HG03025 (cell line): ENCODE measurements at regions not wholly inside any gene's neighbourhood (a gene's known extent, or its start where the extent isn't known, plus 50 kb on each side); places are given as distances from the start of the nearest gene placed in this dataset.

Source experiments
- ATAC-seq: cut with Tn5 transposase; IDR thresholded peaks from one replicate; pipeline ENCODE4 v1.9.1; 2021; ENCODE audit warnings: mild to moderate bottlenecking, moderate library complexity; ENCODE audit not compliant: unreplicated experiment, low FRiP score

GRCh38 chr12:125300249-125300648 lies 235.0 kb downstream of the AACS start:
- ATAC-seq, result no peak

DNA sequence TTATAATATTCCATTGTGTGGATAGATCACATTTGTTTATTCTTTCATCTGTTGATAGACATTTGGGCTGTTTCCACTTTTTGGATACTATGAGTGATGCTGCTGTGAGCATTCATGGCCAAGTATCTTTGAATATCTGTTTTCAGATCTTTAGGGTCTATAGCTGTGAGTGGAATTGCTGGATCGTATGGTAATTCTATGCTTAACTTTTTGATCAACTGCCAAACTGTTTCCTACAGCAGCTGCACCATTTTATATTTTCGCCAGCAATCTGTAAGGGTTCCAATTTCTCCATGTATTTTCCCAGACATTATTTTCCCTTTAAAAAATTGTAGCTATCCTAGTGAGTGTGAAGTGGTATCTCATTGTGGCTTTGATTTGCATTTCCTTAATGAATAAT lies 238.1 kb downstream of the AACS start:
- ATAC-seq, result no peak

GRCh38 chr12:125304029-125304428 lies 238.8 kb downstream of the AACS start:
- ATAC-seq, result no peak

DNA sequence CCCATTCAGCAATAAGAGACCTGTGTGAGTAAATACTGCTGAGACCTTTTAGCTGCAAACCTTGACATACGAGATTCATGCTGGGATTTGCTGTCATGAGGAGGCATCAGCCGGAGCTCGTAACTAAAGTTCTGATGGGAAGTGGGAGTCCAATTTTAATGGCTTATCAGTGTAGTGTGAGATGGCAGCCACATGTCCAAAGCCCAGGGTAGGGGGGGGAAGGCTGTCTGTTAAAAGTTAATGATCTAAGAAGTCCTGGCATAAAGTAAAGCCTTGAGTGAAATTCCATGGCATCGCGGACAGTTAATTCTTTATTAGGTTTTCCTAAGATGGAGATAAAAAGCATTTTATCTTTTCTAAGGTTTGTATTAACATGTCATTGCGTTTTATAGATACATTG lies 240.0 kb downstream of the AACS start:
- ATAC-seq, result no peak

DNA sequence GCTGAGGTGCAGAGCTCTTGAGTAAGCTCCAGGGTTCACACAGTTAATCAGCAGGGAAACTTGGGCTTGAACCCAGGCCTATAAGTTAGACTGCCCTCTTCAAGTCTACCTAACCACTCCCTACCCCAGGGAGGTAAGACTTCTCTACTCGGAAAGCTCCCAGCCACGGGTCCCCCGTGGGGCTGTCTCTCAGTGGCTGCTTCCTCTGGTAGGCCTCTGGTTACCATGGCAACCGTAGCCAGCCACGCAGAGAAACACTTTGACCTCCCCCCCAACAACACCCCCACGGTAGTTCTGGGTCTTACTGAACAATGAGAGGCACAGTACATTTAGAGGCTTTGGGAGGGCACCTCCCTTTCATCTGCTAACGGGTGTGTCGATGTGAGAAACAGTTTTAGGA lies 245.2 kb downstream of the AACS start:
- no peak for ATAC-seq

DNA sequence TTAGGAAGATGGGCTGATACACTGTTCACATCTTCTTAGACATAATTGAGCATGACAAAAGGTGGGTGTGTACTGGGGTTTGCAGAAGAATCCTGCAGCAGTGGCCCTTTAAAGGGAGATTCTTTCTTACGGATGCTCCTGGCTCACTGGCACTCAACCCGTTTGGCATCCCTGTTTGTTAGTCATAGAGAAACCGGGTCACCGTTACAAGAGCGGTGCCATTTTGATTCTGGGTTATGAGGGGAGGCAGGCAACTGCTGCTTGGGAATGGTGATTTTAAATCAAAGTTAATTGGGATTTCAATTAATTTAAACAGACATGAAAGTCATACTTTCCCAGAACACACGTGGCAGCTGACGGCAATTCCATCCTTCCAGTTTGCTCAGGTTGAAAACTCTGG lies 245.8 kb downstream of the AACS start:
- ATAC-seq, result no peak

DNA sequence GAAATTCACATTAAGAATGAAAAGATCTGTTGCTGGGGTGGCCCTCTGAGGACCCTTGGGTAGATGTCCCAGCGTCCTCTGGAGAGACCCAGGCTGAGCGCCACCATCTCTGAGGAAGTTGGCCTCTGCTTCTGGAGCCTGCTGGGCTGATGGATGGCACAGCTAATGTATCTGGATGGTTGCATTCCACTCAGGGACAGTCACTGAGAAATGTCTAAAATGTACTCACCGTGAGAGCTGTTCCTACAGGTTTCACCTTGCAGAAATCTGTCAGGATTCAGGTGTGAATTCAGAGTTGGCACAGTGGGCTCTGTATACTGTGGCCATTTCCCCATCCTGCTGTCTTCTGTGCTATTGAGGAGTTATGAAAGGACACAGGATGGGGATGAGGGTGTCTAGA lies 247.2 kb downstream of the AACS start:
- no peak for ATAC-seq

- no peak for ATAC-seq
These were observed 249.0 kb downstream of the AACS start for GRCh38 chr12:125314051-125314755.

DNA sequence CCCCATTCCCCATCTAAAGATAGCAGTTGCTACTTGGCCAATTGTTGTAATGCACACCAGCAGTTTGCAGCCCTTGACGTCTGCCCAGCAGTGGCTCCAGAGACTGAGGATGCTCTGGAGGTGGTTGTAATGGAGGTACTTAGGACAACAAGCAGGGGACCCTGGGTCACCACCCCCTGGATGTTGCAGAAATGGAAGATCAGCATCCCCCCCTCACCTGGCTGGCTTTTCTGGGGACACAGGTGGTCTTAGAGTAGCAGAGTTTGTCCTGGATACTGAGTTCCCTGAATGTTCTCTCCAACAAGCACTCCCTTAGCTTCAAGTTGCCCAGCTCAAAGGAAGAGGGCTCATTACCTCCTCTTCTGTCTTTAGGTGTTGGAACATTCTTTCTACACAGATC lies 250.5 kb downstream of the AACS start:
- no peak for ATAC-seq

GRCh38 chr12:125320177-125320576 lies 254.9 kb downstream of the AACS start:
- no peak for ATAC-seq

DNA sequence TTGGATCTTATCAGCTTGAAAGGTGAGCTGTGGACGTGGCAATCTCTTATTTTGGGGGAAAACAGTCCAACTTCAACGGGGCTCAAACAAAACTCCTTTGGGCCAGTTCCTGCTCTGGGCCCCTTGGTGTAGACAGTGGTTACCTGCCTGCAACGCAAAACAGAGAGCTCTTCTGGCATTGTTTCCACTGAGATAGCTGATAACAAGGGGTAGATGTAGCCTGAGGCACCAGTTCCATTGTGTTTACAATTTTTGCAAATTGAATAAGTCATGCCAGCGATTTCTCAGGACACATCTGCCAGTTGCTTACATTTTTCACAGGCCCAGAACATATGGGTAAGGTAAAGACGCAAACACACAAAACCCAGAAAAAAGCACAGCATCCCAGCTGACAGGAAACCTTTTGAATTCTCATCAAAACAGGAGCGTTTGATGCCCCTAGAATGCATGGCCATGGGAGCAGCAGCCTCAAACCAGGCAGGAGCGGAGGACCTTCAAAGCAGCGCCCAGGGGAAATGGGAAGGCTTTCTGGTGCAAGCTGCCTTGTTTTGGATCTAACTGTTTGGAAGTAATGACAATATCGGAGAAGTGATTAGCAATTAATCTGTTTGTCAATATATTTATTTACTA lies 259.7 kb downstream of the AACS start:
- no peak for ATAC-seq

- ATAC-seq, result no peak
These were observed 264.2 kb downstream of the AACS start for GRCh38 chr12:125329239-125330102.

DNA sequence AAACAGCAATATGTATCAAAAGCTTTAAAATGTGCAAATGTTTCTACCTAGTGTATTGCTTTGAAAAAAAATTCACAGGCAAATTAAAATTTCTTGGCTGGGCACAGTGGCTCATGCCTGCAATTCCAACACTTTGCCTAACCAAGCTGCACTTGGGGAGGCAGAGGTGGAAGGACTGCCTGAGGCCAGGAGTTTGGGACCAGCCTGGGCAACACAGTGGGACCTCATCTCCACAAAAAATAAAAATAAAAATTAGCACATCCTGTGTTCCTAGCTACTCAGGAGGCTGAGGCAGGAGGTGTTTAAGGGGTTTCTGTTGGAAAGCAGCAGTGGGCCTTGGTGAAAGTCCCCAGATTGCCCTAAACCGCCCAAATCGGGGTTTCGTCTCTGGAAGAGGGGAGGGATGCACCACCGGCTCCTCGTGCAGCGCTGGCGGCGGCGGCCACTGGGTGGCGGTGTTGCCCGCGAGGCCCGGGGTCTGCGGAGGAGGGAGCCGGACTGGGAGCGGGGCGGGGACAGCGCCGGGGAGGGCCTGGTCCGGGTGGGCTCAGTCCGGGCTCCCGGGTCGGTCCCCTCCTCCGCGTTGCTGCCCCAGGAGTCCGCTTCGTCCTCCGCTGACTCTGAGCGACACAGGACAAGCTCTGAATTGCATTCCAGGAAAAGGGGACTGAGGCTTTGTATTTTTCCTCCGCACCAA lies 265.6 kb downstream of the AACS start:
- peak; percentile 64 for ATAC-seq

DNA sequence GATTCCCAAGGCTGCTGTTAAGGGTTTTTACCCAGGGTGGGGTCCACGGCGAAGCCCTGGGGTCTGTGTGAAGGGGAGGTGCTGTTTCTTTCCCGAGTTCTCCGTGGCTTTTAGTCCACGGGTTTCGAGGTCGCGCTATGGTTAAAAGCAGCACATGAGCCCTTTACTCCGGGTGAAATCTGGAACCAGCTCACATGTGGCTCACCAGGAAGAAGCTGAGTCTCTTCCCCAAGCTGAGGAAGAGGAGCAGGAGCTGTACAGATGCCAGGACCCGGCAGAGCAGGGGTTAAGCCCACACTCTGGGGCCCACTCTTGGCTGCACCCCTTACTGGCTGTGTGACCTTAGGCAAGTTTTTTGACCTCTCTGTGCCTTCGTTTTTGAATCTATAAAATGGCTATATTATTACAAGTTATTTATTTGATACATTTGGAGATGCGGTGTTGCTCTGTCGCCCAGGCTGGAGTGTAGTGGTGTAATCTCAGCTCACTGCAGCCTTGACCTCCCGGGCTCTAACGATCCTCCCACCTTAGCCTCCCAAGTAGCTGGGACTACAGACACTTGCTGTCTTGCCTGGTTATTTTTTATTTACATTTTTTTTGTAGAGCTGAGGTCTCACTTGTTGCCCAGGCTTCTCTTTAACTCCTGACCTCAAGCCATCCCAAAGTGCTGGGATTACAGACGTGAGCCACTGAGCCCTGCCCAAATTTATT lies 266.3 kb downstream of the AACS start:
- no peak for ATAC-seq

- no peak for ATAC-seq
These were observed 267.7 kb downstream of the AACS start for GRCh38 chr12:125332900-125333299.

DNA sequence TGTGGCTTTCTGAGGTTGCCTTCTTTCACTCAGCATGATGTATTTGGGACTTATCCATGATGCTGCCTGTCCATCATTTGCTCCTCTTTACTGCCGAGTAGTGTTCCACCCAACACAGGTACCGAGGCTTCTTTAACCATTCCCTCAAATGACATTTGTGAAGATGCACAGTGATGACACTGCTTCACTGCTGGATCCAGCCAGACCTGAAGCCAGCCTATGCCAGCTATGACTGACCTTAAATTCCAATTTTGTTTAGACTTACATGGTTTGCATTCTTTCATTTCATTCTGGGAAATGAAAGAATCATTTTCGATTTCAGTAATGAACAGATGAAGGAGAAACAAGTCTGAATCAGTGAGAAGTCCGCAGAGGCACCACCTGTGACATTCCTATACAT lies 271.0 kb downstream of the AACS start:
- ATAC-seq, result no peak

DNA sequence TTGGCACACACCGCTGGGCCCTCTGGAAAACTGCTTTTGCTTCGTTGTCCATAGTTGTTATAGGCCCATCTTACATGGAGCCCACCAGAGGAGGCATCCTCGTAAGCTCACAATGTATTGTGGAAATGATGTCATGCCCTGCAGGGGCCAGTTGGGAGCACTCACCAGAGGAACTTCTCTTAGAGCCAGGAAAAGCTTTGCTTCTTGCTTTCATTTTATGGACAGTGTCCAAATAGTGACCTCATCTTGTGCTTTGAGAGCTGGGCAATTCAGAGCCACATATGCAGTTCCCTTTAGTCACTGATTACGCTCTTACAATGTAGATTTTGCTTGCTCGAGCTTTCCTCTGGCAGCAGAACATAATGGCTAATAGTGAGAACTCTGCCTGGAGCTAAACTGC lies 275.6 kb downstream of the AACS start:
- ATAC-seq, result no peak

GRCh38 chr12:125341422-125341821 lies 276.2 kb downstream of the AACS start:
- no peak for ATAC-seq

DNA sequence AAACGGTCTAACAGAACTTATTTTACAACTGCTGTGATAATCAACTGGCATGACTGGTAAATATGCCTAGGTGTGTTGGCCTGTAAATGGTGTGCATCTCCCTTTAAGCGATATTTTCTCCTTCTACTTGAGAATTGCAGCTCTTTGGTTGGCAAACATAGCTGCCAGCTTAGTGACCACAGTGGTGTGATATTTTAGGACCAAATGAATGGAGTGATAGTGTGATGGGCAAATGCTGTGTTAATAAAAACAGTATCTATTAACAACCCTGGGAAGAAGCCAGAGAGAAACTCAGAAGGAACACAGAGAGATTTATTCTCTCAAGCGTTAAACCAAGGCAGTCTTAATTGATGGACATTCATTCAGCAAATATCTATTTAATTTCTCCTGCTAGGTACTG lies 278.4 kb downstream of the AACS start:
- ATAC-seq, result no peak

DNA sequence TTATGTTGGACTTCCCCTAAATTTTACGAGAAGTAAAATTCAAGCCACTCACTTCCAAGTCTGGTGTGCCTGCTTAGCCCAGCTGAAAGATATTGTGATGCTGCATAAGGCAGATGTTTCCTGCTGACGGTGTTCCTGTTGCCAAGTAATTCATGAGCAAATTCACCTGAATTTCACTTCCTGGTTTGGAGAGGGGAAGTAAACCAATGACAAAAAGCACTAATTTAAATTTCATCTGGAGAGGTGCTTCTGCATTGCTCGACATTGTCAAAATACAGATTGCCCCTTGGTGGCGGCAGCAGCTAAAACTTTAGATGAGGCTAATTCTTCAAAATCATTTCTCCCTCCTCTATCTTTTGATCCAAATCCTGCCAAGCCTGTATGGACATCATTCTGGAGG lies 281.1 kb downstream of the AACS start:
- ATAC-seq, result no peak
